WTC11 (cell line): ENCODE measurements at regions not wholly inside any gene's neighbourhood (a gene's known extent, or its start where the extent isn't known, plus 50 kb on each side); places are given as distances from the start of the nearest gene placed in this dataset.

Experiments used
- ATAC-seq: fragments of 200-7000 bp; cut with Tn5 transposase; 2 replicates; pipeline ENCODE4 v1.10.0; 2021; ENCODE audit warnings: mild to moderate bottlenecking, moderate library complexity
- CTCF ChIA-PET: fragments of 300-600 bp; sonication (Branson Sonifier 250); formaldehyde crosslinking; loops from one replicate; lab custom pipeline; 2021; ENCODE audit warnings: antibody characterized with exemption; lab: Charles Lee
- POLR2A ChIA-PET: fragments of 350-600 bp; sonication (Branson Sonifier 250); formaldehyde crosslinking; loops from one replicate; lab custom pipeline; 2021; ENCODE audit warnings: antibody characterized with exemption; lab: Charles Lee
- DNase-seq: peaks from one replicate; pipeline ENCODE4 v3.0.0; 2021; ENCODE audit warnings: low spot score
- H3K27ac Mint-ChIP-seq: 2 replicates; pipeline ENCODE4 v1.8.0; 2021; ENCODE audit warnings: mixed read lengths
- H3K27me3 Mint-ChIP-seq: 2 replicates; pipeline ENCODE4 v1.8.0; 2021; ENCODE audit warnings: low read depth, mild to moderate bottlenecking, moderate library complexity, mixed read lengths
- H3K36me3 Mint-ChIP-seq: 2 replicates; pipeline ENCODE4 v1.8.0; 2021; ENCODE audit warnings: mixed read lengths
- H3K4me1 Mint-ChIP-seq: 2 replicates; pipeline ENCODE4 v1.8.0; 2022; ENCODE audit warnings: mixed read lengths
- H3K4me3 Mint-ChIP-seq: 2 replicates; pipeline ENCODE4 v1.8.0; 2021; ENCODE audit warnings: mild to moderate bottlenecking, moderate library complexity, mixed read lengths
- H3K9me3 Mint-ChIP-seq: 2 replicates; pipeline ENCODE4 v1.8.0; 2021; ENCODE audit warnings: mixed read lengths
- CREB1 ChIP-seq: sonication (generic); formaldehyde crosslinking; IDR thresholded peaks from 2 replicates; pipeline ENCODE4 v1.8.0; 2023; ENCODE audit warnings: mild to moderate bottlenecking, missing genetic modification reagents
- FOXP1 ChIP-seq: sonication (generic); formaldehyde crosslinking; IDR thresholded peaks from 2 replicates; pipeline ENCODE4 v1.8.0; 2022; ENCODE audit warnings: missing genetic modification reagents, mild to moderate bottlenecking, moderate library complexity, borderline replicate concordance
- JAZF1 ChIP-seq: fragments of 250-450 bp; sonication (Bioruptor Pico); IDR thresholded peaks from 2 replicates; pipeline ENCODE4 v1.9.0; 2021; ENCODE audit warnings: moderate library complexity, mild to moderate bottlenecking, inconsistent platforms
- MXD4 ChIP-seq: fragments of 250-450 bp; sonication (Bioruptor Pico); IDR thresholded peaks from 2 replicates; pipeline ENCODE4 v1.8.0; 2021; ENCODE audit warnings: mild to moderate bottlenecking, moderate library complexity, borderline replicate concordance
- NFYB ChIP-seq: sonication (generic); formaldehyde crosslinking; conservative IDR thresholded peaks from 2 replicates; pipeline ENCODE4 v1.8.0; 2022; ENCODE audit warnings: low read depth, missing genetic modification reagents
- RELA ChIP-seq: sonication (generic); formaldehyde crosslinking; IDR thresholded peaks from 2 replicates; pipeline ENCODE4 v1.8.1; 2022; ENCODE audit warnings: missing genetic modification reagents, mild to moderate bottlenecking, borderline replicate concordance
- SMAD3 ChIP-seq: sonication (generic); formaldehyde crosslinking; IDR thresholded peaks from 2 replicates; pipeline ENCODE4 v1.8.0; 2022; ENCODE audit warnings: missing genetic modification reagents, mild to moderate bottlenecking, borderline replicate concordance
- SMAD4 ChIP-seq: sonication (generic); formaldehyde crosslinking; IDR thresholded peaks from 2 replicates; pipeline ENCODE4 v1.8.0; 2022; ENCODE audit warnings: mild to moderate bottlenecking, missing genetic modification reagents
- TCF7 ChIP-seq: sonication (generic); formaldehyde crosslinking; IDR thresholded peaks from 2 replicates; pipeline ENCODE4 v1.8.0; 2022; ENCODE audit warnings: mild to moderate bottlenecking, low read depth, missing genetic modification reagents, moderate library complexity
- TEAD1 ChIP-seq: sonication (generic); formaldehyde crosslinking; IDR thresholded peaks from 2 replicates; pipeline ENCODE4 v1.8.0; 2022; ENCODE audit warnings: mild to moderate bottlenecking, missing genetic modification reagents
- ZNF317 ChIP-seq: sonication (generic); formaldehyde crosslinking; IDR thresholded peaks from 2 replicates; pipeline ENCODE4 v1.8.1; 2023; ENCODE audit warnings: low read depth, mild to moderate bottlenecking, moderate library complexity, missing genetic modification reagents, borderline replicate concordance
- ZNF416 ChIP-seq: fragments of 250-450 bp; sonication (Bioruptor Pico); IDR thresholded peaks from 2 replicates; pipeline ENCODE4 v1.9.0; 2021; ENCODE audit warnings: mild to moderate bottlenecking, inconsistent platforms
- ZNF671 ChIP-seq: fragments of 250-450 bp; sonication (Bioruptor Pico); IDR thresholded peaks from 2 replicates; pipeline ENCODE4 v1.8.0; 2021; ENCODE audit warnings: mild to moderate bottlenecking
- TF ChIP-seq, protein P1 (sequence below): fragments of 250-450 bp; sonication (Bioruptor Pico); IDR thresholded peaks from 2 replicates; pipeline ENCODE4 v1.9.0; 2021; ENCODE audit warnings: moderate library complexity, mild to moderate bottlenecking, inconsistent platforms, borderline replicate concordance
- TF ChIP-seq, protein P2 (sequence below): fragments of 250-450 bp; sonication (Bioruptor Pico); IDR thresholded peaks from 2 replicates; pipeline ENCODE4 v1.9.0; 2021; ENCODE audit warnings: mild to moderate bottlenecking
- TF ChIP-seq, protein P3 (sequence below): sonication (generic); formaldehyde crosslinking; IDR thresholded peaks from 2 replicates; pipeline ENCODE4 v1.8.1; 2023; ENCODE audit warnings: mild to moderate bottlenecking, moderate library complexity, missing genetic modification reagents
- TF ChIP-seq, protein P4 (sequence below): sonication (generic); formaldehyde crosslinking; IDR thresholded peaks from 2 replicates; pipeline ENCODE4 v1.8.1; 2022; ENCODE audit warnings: low read depth, missing genetic modification reagents, borderline replicate concordance
- TF ChIP-seq, protein P5 (sequence below): fragments of 200-600 bp; IDR thresholded peaks from 2 replicates; pipeline ENCODE4 v1.8.0; 2022; ENCODE audit warnings: antibody characterized with exemption
- TF ChIP-seq, protein P6 (sequence below): sonication (generic); formaldehyde crosslinking; IDR thresholded peaks from 2 replicates; pipeline ENCODE4 v1.8.0; 2022; ENCODE audit warnings: mild to moderate bottlenecking, missing genetic modification reagents
- TF ChIP-seq, protein P7 (sequence below): fragments of 250-450 bp; sonication (Bioruptor Pico); IDR thresholded peaks from 2 replicates; pipeline ENCODE4 v1.8.0; 2021; ENCODE audit warnings: mild to moderate bottlenecking
- TF ChIP-seq, protein P8 (sequence below): sonication (generic); formaldehyde crosslinking; conservative IDR thresholded peaks from 2 replicates; pipeline ENCODE4 v1.8.1; 2023; ENCODE audit warnings: mild to moderate bottlenecking, low read depth, missing genetic modification reagents, moderate library complexity

DNA sequence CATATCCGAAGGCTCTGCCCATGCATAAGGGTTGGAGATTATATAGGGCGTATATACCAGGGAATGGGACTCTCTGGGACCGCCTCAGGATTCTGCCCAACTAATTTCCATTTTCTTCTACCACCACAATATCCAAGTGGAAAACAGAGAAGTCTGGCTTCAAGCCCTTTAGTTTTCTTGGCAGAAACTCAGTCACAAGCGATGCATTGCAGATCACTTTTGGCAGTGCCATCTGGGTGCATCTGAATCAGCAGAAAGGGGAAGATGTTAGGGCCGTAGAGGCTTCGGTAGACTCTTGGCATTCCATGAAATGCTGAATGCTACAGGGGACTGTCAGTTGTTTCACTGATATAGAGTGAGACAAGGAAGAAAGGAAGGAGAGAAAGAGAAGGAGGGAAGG lies 94.1 kb upstream of the FAM9B start:
- Mint-ChIP-seq H3K4me1 (0 out of 2 replicates have a peak, but pooled peaks cover 3% of the 10 kb centered on the region), H3K27me3 (no peaks in the 10 kb centered on the region), H3K9me3 (peaks cover 12% of the 10 kb centered on the region), H3K27ac (no peak overlapping the region), H3K4me3 (no peak overlapping the region), H3K36me3 (peaks cover 9% of the 10 kb centered on the region)
- ATAC-seq (no peak), DNase-seq (no peak)
- TF ChIP-seq SMAD3 (no peak), ZNF671 (CRISPR knock-in tag) (no peak), NFYB (CRISPR knock-in tag) (no peak), ZNF317 (CRISPR knock-in tag) (no peak)
- TF ChIP-seq, protein P1, sequence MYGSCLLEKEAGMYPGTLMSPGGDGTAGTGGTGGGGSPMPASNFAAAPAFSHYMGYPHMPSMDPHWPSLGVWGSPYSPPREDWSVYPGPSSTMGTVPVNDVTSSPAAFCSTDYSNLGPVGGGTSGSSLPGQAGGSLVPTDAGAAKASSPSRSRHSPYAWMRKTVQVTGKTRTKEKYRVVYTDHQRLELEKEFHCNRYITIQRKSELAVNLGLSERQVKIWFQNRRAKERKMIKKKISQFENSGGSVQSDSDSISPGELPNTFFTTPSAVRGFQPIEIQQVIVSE, result no peak
- TF ChIP-seq, protein P2, sequence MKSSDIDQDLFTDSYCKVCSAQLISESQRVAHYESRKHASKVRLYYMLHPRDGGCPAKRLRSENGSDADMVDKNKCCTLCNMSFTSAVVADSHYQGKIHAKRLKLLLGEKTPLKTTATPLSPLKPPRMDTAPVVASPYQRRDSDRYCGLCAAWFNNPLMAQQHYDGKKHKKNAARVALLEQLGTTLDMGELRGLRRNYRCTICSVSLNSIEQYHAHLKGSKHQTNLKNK, result no peak
- TF ChIP-seq, protein P3, sequence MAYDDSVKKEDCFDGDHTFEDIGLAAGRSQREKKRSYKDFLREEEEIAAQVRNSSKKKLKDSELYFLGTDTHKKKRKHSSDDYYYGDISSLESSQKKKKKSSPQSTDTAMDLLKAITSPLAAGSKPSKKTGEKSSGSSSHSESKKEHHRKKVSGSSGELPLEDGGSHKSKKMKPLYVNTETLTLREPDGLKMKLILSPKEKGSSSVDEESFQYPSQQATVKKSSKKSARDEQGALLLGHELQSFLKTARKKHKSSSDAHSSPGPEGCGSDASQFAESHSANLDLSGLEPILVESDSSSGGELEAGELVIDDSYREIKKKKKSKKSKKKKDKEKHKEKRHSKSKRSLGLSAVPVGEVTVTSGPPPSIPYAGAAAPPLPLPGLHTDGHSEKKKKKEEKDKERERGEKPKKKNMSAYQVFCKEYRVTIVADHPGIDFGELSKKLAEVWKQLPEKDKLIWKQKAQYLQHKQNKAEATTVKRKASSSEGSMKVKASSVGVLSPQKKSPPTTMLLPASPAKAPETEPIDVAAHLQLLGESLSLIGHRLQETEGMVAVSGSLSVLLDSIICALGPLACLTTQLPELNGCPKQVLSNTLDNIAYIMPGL (CRISPR knock-in tag), result no peak
- TF ChIP-seq, protein P4, sequence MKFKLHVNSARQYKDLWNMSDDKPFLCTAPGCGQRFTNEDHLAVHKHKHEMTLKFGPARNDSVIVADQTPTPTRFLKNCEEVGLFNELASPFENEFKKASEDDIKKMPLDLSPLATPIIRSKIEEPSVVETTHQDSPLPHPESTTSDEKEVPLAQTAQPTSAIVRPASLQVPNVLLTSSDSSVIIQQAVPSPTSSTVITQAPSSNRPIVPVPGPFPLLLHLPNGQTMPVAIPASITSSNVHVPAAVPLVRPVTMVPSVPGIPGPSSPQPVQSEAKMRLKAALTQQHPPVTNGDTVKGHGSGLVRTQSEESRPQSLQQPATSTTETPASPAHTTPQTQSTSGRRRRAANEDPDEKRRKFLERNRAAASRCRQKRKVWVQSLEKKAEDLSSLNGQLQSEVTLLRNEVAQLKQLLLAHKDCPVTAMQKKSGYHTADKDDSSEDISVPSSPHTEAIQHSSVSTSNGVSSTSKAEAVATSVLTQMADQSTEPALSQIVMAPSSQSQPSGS (CRISPR knock-in tag), result no peak
- TF ChIP-seq, protein P5, sequence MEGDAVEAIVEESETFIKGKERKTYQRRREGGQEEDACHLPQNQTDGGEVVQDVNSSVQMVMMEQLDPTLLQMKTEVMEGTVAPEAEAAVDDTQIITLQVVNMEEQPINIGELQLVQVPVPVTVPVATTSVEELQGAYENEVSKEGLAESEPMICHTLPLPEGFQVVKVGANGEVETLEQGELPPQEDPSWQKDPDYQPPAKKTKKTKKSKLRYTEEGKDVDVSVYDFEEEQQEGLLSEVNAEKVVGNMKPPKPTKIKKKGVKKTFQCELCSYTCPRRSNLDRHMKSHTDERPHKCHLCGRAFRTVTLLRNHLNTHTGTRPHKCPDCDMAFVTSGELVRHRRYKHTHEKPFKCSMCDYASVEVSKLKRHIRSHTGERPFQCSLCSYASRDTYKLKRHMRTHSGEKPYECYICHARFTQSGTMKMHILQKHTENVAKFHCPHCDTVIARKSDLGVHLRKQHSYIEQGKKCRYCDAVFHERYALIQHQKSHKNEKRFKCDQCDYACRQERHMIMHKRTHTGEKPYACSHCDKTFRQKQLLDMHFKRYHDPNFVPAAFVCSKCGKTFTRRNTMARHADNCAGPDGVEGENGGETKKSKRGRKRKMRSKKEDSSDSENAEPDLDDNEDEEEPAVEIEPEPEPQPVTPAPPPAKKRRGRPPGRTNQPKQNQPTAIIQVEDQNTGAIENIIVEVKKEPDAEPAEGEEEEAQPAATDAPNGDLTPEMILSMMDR, result no peak
- POLR2A ChIA-PET, result no interaction called here
- CTCF ChIA-PET, result no interaction called here

DNA sequence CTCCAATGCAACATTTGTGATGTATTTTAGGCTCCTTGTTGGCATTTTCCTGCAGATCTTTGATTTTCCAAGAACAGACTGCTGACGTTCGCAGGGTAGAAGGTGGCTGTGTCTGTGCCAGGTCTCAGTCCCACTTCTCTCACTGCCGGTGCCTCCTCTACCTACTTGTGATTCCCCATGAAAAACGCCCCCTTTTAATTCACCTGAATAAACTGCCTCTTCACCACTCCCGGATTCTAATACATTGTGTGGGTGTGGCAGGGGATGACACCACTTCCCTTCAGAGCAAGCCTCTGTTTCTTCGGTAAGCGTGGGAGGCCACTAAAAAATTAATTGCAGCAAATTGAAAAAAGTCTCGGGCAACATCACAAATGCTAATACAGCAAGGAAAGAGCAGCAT lies 96.1 kb upstream of the FAM9B start:
- ChIA-PET POLR2A (no interaction called here), CTCF (no interaction called here)
- H3K27ac Mint-ChIP-seq, result no peak overlapping the region
- peaks cover 10% of the 10 kb centered on the region for H3K36me3 Mint-ChIP-seq
- H3K27me3 Mint-ChIP-seq, result no peaks in the 10 kb centered on the region
- H3K9me3 Mint-ChIP-seq, result peaks cover 13% of the 10 kb centered on the region
- ATAC-seq (no peak), DNase-seq (no peak)
- H3K4me3 Mint-ChIP-seq, result no peak overlapping the region
- H3K4me1 Mint-ChIP-seq, result peaks cover 11% of the 10 kb centered on the region
- TF ChIP-seq, protein P6, sequence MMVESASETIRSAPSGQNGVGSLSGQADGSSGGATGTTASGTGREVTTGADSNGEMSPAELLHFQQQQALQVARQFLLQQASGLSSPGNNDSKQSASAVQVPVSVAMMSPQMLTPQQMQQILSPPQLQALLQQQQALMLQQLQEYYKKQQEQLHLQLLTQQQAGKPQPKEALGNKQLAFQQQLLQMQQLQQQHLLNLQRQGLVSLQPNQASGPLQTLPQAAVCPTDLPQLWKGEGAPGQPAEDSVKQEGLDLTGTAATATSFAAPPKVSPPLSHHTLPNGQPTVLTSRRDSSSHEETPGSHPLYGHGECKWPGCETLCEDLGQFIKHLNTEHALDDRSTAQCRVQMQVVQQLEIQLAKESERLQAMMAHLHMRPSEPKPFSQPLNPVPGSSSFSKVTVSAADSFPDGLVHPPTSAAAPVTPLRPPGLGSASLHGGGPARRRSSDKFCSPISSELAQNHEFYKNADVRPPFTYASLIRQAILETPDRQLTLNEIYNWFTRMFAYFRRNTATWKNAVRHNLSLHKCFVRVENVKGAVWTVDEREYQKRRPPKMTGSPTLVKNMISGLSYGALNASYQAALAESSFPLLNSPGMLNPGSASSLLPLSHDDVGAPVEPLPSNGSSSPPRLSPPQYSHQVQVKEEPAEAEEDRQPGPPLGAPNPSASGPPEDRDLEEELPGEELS (CRISPR knock-in tag), result no peak
- no peak for TF ChIP-seq TCF7 (CRISPR knock-in tag)
- TF ChIP-seq FOXP1 (CRISPR knock-in tag), result no peak
- no peak for TF ChIP-seq JAZF1 (CRISPR knock-in tag)
- no peak for TF ChIP-seq TEAD1 (CRISPR knock-in tag)
- TF ChIP-seq, protein P1, result no peak
- TF ChIP-seq, protein P7, sequence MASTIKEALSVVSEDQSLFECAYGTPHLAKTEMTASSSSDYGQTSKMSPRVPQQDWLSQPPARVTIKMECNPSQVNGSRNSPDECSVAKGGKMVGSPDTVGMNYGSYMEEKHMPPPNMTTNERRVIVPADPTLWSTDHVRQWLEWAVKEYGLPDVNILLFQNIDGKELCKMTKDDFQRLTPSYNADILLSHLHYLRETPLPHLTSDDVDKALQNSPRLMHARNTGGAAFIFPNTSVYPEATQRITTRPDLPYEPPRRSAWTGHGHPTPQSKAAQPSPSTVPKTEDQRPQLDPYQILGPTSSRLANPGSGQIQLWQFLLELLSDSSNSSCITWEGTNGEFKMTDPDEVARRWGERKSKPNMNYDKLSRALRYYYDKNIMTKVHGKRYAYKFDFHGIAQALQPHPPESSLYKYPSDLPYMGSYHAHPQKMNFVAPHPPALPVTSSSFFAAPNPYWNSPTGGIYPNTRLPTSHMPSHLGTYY, result no peak
- TF ChIP-seq, protein P8, sequence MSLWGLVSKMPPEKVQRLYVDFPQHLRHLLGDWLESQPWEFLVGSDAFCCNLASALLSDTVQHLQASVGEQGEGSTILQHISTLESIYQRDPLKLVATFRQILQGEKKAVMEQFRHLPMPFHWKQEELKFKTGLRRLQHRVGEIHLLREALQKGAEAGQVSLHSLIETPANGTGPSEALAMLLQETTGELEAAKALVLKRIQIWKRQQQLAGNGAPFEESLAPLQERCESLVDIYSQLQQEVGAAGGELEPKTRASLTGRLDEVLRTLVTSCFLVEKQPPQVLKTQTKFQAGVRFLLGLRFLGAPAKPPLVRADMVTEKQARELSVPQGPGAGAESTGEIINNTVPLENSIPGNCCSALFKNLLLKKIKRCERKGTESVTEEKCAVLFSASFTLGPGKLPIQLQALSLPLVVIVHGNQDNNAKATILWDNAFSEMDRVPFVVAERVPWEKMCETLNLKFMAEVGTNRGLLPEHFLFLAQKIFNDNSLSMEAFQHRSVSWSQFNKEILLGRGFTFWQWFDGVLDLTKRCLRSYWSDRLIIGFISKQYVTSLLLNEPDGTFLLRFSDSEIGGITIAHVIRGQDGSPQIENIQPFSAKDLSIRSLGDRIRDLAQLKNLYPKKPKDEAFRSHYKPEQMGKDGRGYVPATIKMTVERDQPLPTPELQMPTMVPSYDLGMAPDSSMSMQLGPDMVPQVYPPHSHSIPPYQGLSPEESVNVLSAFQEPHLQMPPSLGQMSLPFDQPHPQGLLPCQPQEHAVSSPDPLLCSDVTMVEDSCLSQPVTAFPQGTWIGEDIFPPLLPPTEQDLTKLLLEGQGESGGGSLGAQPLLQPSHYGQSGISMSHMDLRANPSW, result no peak
- no peak for TF ChIP-seq RELA
- no peak for TF ChIP-seq MXD4 (CRISPR knock-in tag)
- TF ChIP-seq, protein P4 (CRISPR knock-in tag), result no peak
- no peak for TF ChIP-seq SMAD4
- TF ChIP-seq CREB1 (CRISPR knock-in tag), result no peak
- no peak for TF ChIP-seq ZNF416 (CRISPR knock-in tag)
